Smooth muscle cell (in vitro differentiated cells): ENCODE measurements at regions not wholly inside any gene's neighbourhood (a gene's known extent, or its start where the extent isn't known, plus 50 kb on each side); places are given as distances from the start of the nearest gene placed in this dataset.

Experiments
- DNase-seq: peaks from one replicate; lab custom pipeline; 2025; ENCODE audit not compliant: unreplicated experiment; lab: John Stamatoyannopoulos, UW
- H2AFZ ChIP-seq: fragments of 200-600 bp; sonication (generic); 2 replicates; pipeline ENCODE4 v1.6.0; 2016; ENCODE audit warnings: antibody characterized with exemption, low read depth, mild to moderate bottlenecking
- H3F3A ChIP-seq: fragments of 200-600 bp; sonication (generic); 2 replicates; pipeline ENCODE4 v1.6.0; 2017; ENCODE audit warnings: antibody characterized with exemption, low read depth
- H3K27ac ChIP-seq: fragments of 200-600 bp; sonication (generic); 2 replicates; pipeline ENCODE4 v1.5.1; 2016; ENCODE audit warnings: low read depth, mild to moderate bottlenecking
- H3K27me3 ChIP-seq: fragments of 200-600 bp; sonication (generic); 2 replicates; pipeline ENCODE4 v1.6.1; 2016; ENCODE audit warnings: low read depth, mild to moderate bottlenecking
- H3K36me3 ChIP-seq: fragments of 200-600 bp; sonication (generic); 2 replicates; pipeline ENCODE4 v1.5.1; 2016; ENCODE audit warnings: low read depth
- H3K4me1 ChIP-seq: fragments of 200-600 bp; sonication (generic); 2 replicates; pipeline ENCODE4 v1.5.1; 2016; ENCODE audit warnings: low read depth
- H3K4me2 ChIP-seq: fragments of 200-600 bp; sonication (generic); 2 replicates; pipeline ENCODE4 v1.6.0; 2016; ENCODE audit warnings: mild to moderate bottlenecking
- H3K4me3 ChIP-seq: fragments of 200-600 bp; sonication (generic); 2 replicates; pipeline ENCODE4 v1.5.1; 2016; ENCODE audit warnings: mild to moderate bottlenecking
- H3K79me2 ChIP-seq: fragments of 200-600 bp; sonication (generic); 2 replicates; pipeline ENCODE4 v1.6.0; 2016; ENCODE audit warnings: low read depth, mild to moderate bottlenecking
- H3K9ac ChIP-seq: fragments of 200-600 bp; sonication (generic); 2 replicates; pipeline ENCODE4 v1.6.0; 2016; ENCODE audit warnings: low read depth
- H3K9me3 ChIP-seq: fragments of 200-600 bp; sonication (generic); replicated peaks from 2 replicates; pipeline ENCODE4 v1.5.1; 2016; ENCODE audit warnings: low read depth
- H4K20me1 ChIP-seq: fragments of 200-600 bp; sonication (generic); 2 replicates; pipeline ENCODE4 v1.6.0; 2016; ENCODE audit warnings: low read depth
- CTCF ChIP-seq: fragments of 200-600 bp; sonication (generic); IDR thresholded peaks from 2 replicates; pipeline ENCODE4 v1.5.1; 2017; ENCODE audit warnings: borderline replicate concordance, mild to moderate bottlenecking, antibody characterized with exemption; ENCODE audit not compliant: insufficient read depth, poor library complexity, severe bottlenecking
- WGBS: methylation state at CpG from one replicate; pipeline ENCODE4 v1.1.7; 2016; ENCODE audit warnings: low lambda C conversion rate; 5-methylcytosine and 5-hydroxymethylcytosine counted together

DNA sequence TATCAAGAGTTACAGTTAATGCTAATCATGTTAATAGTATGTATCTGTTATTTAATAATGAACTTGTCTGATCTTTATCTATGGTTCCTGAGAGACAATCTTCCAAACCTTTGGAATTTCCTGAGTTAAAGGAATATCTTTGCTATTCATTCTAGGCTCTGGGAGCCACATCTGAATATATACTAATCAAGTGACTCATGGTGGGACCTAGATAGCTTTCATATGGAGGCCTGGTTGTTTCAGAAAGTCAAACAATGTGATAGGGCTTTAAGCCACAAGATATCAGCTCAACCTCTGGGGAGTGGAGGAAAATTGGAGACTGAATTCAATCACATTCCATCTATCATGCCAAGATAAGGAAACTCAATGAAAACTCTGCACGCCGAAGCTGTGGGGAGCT is 746.4 kb downstream of the TNS3 start:
- Histone ChIP-seq H3K36me3 (no peaks in the 10 kb centered on the region), H3K9ac (no peak overlapping the region)

DNA sequence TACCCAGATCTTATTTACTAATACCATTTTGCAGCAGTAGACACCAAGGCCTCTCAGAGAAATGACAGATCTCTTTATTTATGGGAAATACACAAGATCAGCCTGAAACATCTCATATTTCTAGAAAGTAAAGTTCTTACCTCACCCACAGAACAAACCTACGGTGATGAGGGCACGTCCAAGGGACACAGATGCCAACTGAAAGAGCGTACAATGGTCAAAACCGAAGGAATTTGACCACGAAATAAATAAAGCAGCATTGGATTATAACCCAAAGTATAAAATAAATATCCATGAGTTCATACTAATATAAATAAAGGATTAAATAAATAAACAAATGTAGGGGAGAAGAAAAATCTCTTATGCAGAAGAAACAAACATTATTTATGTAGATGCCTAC is 747.0 kb downstream of the TNS3 start:
- no peak overlapping the region for H3K9ac ChIP-seq
- H3K4me2 ChIP-seq, result no peak overlapping the region
- no peak for TF ChIP-seq CTCF
- WGBS, result 77% methylated on average over 5 of the region's 5 CpGs
- peaks cover 5% of the 10 kb centered on the region for H3F3A ChIP-seq
- H3K27ac ChIP-seq, result peak overlapping the region; percentile 22
- no peaks in the 10 kb centered on the region for H3K36me3 ChIP-seq
- no peaks in the 10 kb centered on the region for H3K9me3 ChIP-seq
- no peaks in the 10 kb centered on the region for H4K20me1 ChIP-seq
- H2AFZ ChIP-seq, result no peak overlapping the region
- H3K27me3 ChIP-seq, result no peaks in the 10 kb centered on the region
- H3K4me3 ChIP-seq, result no peak overlapping the region
- no peaks in the 10 kb centered on the region for H3K4me1 ChIP-seq
- no peak for DNase-seq
- no peaks in the 10 kb centered on the region for H3K79me2 ChIP-seq

More for the DNA sequence above, 746.4 kb downstream of the TNS3 start:
- no peak for DNase-seq
- Histone ChIP-seq H3K4me2 (peak overlapping the region; percentile 75), H3K27ac (peak overlapping the region; percentile 22), H3K27me3 (no peaks in the 10 kb centered on the region), H3K9me3 (no peaks in the 10 kb centered on the region), H3F3A (peaks cover 5% of the 10 kb centered on the region), H2AFZ (no peak overlapping the region), H3K4me1 (no peaks in the 10 kb centered on the region), H3K4me3 (no peak overlapping the region), H3K79me2 (no peaks in the 10 kb centered on the region), H4K20me1 (no peaks in the 10 kb centered on the region)
- TF ChIP-seq CTCF, result no peak
- WGBS, result 39% methylated on average over 2 of the region's 2 CpGs

DNA sequence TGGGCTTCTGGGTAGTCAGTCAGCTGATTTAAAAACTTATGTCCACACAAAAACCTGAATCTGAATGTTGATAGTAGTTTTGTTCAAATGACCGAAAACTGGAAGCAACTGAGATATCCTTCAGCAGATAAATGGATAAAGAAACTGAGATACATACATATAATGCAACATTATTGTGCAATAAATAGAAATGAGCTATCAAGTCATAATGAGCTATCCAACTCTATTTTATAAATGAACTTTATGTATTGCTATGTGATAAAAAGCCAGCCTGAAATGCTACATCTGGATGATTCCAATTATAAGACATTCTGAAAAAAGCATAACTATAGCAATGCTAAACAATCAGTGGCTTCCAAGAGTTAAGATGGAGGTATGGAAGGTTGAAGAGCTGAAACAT is 748.7 kb downstream of the TNS3 start:
- WGBS, result 95% methylated on average over 1 of the region's 1 CpG
- no peaks in the 10 kb centered on the region for H4K20me1 ChIP-seq
- DNase-seq, result no peak

More for the DNA sequence above, 748.7 kb downstream of the TNS3 start:
- H3K27me3 ChIP-seq, result no peaks in the 10 kb centered on the region
- H3K4me1 ChIP-seq, result no peaks in the 10 kb centered on the region
- no peaks in the 10 kb centered on the region for H3K79me2 ChIP-seq
- no peaks in the 10 kb centered on the region for H3K9me3 ChIP-seq
- H3K27ac ChIP-seq, result no peak overlapping the region
- TF ChIP-seq CTCF, result no peak
- H3F3A ChIP-seq, result peaks cover 5% of the 10 kb centered on the region
- H2AFZ ChIP-seq, result no peak overlapping the region
- no peak overlapping the region for H3K4me2 ChIP-seq
- H3K4me3 ChIP-seq, result no peak overlapping the region
- H3K9ac ChIP-seq, result no peak overlapping the region
- no peaks in the 10 kb centered on the region for H3K36me3 ChIP-seq
